SK-N-SH (cell line): ENCODE measurements at regions not wholly inside any gene's neighbourhood (a gene's known extent, or its start where the extent isn't known, plus 50 kb on each side); places are given as distances from the start of the nearest gene placed in this dataset.

Experiments
- EZH2phosphoT487 ChIP-seq: fragments of 200-600 bp; sonication (generic); IDR thresholded peaks from 2 replicates; pipeline ENCODE4 v1.6.1; 2017; ENCODE audit warnings: low read depth, mixed run types, mild to moderate bottlenecking, antibody characterized with exemption, moderate library complexity, borderline replicate concordance
- NRF1 ChIP-seq: IDR thresholded peaks from 2 replicates; pipeline ENCODE4 v1.6.1; 2012; ENCODE audit warnings: low read depth, mild to moderate bottlenecking, low read length
- POLR2AphosphoS5 ChIP-seq: IDR thresholded peaks from 2 replicates; pipeline ENCODE4 v1.6.1; 2012; ENCODE audit warnings: low read depth, low read length
- RFX5 ChIP-seq: IDR thresholded peaks from 2 replicates; pipeline ENCODE4 v1.6.1; 2012; ENCODE audit warnings: mild to moderate bottlenecking, improper control_type of control experiment, low read length
- RXRA ChIP-seq: IDR thresholded peaks from 2 replicates; pipeline ENCODE4 v1.4.0; 2012; ENCODE audit warnings: low read depth, mild to moderate bottlenecking, borderline replicate concordance
- TF ChIP-seq, protein P1 (sequence below): IDR thresholded peaks from 2 replicates; pipeline ENCODE4 v1.6.1; 2012; ENCODE audit warnings: mild to moderate bottlenecking, low read depth, low read length, moderate library complexity
- TF ChIP-seq, protein P2 (sequence below): fragments of 200-600 bp; sonication (generic); IDR thresholded peaks from 2 replicates; pipeline ENCODE4 v1.6.1; 2017; ENCODE audit warnings: antibody characterized with exemption, mild to moderate bottlenecking, moderate library complexity

DNA sequence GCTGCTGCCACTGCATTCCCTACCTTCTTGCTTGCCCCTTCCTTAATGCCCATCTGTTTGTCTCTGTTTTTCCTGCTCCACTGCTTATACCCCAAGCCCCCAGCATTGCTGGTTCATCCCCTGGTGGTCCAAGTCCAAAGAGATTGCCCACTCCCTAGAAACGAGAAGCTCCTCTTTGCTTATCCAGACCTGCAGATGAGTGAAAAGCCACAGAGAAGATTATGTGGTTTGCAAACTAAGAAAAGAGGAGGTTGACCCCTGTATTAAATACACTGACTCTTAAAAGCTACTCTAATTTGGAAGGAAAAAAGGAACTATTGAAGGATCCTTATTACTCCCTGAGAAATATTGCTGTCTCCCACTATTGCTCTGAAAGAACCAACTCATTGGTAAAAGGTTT, 146.8 kb upstream of the RAB4A start:
- TF ChIP-seq, protein P1, sequence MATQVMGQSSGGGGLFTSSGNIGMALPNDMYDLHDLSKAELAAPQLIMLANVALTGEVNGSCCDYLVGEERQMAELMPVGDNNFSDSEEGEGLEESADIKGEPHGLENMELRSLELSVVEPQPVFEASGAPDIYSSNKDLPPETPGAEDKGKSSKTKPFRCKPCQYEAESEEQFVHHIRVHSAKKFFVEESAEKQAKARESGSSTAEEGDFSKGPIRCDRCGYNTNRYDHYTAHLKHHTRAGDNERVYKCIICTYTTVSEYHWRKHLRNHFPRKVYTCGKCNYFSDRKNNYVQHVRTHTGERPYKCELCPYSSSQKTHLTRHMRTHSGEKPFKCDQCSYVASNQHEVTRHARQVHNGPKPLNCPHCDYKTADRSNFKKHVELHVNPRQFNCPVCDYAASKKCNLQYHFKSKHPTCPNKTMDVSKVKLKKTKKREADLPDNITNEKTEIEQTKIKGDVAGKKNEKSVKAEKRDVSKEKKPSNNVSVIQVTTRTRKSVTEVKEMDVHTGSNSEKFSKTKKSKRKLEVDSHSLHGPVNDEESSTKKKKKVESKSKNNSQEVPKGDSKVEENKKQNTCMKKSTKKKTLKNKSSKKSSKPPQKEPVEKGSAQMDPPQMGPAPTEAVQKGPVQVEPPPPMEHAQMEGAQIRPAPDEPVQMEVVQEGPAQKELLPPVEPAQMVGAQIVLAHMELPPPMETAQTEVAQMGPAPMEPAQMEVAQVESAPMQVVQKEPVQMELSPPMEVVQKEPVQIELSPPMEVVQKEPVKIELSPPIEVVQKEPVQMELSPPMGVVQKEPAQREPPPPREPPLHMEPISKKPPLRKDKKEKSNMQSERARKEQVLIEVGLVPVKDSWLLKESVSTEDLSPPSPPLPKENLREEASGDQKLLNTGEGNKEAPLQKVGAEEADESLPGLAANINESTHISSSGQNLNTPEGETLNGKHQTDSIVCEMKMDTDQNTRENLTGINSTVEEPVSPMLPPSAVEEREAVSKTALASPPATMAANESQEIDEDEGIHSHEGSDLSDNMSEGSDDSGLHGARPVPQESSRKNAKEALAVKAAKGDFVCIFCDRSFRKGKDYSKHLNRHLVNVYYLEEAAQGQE = no peak
- TF ChIP-seq RFX5 = no peak
- no peak for TF ChIP-seq EZH2phosphoT487
- TF ChIP-seq RXRA = no peak
- TF ChIP-seq, protein P2, sequence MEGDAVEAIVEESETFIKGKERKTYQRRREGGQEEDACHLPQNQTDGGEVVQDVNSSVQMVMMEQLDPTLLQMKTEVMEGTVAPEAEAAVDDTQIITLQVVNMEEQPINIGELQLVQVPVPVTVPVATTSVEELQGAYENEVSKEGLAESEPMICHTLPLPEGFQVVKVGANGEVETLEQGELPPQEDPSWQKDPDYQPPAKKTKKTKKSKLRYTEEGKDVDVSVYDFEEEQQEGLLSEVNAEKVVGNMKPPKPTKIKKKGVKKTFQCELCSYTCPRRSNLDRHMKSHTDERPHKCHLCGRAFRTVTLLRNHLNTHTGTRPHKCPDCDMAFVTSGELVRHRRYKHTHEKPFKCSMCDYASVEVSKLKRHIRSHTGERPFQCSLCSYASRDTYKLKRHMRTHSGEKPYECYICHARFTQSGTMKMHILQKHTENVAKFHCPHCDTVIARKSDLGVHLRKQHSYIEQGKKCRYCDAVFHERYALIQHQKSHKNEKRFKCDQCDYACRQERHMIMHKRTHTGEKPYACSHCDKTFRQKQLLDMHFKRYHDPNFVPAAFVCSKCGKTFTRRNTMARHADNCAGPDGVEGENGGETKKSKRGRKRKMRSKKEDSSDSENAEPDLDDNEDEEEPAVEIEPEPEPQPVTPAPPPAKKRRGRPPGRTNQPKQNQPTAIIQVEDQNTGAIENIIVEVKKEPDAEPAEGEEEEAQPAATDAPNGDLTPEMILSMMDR = no peak
- no peak for TF ChIP-seq POLR2AphosphoS5
- TF ChIP-seq NRF1 = no peak
